ENCODE measurements at regions not wholly inside any gene's neighbourhood (a gene's known extent, or its start where the extent isn't known, plus 50 kb on each side); places are given as distances from the start of the nearest gene placed in this dataset.

DNA sequence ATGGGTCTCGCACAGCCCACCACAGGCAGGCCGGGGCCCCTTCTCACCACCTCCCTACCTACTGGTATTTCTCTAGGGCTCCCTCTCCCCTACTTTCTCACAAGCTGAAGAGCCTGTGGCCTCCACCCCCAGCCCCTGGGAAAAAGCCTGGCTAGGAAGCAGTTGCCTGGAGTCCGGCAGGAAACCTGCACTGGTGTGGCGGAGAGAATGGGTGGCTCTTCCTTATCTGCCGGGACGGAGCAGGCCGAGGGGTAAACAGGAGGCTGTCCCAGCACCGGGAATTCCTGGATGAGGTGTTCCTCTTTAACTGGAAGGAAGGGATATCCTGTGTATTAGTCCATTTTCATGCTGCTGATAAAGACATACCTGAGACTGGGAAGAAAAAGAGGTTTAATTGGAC lies 125.8 kb downstream of the TLR5 start:
- Mint-ChIP-seq H3K27me3 (ENCODE audit: unreplicated experiment) (no peaks in the 10 kb centered on the region), H3K4me3 (ENCODE audit: low read depth, unreplicated experiment) (no peak overlapping the region), H3K4me1 (ENCODE audit: low read depth, unreplicated experiment) (no peaks in the 10 kb centered on the region), H3K27ac (ENCODE audit: unreplicated experiment) (no peak overlapping the region), H3K9me3 (ENCODE audit: low read depth, unreplicated experiment) (no peaks in the 10 kb centered on the region), H3K36me3 (ENCODE audit: insufficient read depth, unreplicated experiment) (no peaks in the 10 kb centered on the region)
- no TSS peak for BruUV-seq (replicated peaks)
- DNase-seq = no peak
- intact Hi-C loops (cut with micrococcal nuclease; ENCODE audit: unreplicated experiment) = no loop called here
- TF ChIP-seq, protein P1, sequence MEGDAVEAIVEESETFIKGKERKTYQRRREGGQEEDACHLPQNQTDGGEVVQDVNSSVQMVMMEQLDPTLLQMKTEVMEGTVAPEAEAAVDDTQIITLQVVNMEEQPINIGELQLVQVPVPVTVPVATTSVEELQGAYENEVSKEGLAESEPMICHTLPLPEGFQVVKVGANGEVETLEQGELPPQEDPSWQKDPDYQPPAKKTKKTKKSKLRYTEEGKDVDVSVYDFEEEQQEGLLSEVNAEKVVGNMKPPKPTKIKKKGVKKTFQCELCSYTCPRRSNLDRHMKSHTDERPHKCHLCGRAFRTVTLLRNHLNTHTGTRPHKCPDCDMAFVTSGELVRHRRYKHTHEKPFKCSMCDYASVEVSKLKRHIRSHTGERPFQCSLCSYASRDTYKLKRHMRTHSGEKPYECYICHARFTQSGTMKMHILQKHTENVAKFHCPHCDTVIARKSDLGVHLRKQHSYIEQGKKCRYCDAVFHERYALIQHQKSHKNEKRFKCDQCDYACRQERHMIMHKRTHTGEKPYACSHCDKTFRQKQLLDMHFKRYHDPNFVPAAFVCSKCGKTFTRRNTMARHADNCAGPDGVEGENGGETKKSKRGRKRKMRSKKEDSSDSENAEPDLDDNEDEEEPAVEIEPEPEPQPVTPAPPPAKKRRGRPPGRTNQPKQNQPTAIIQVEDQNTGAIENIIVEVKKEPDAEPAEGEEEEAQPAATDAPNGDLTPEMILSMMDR (IDR thresholded peaks at IDR 0.05; ENCODE audit: unreplicated experiment) = no peak
- CTCF ChIA-PET = no interaction called here

DNA sequence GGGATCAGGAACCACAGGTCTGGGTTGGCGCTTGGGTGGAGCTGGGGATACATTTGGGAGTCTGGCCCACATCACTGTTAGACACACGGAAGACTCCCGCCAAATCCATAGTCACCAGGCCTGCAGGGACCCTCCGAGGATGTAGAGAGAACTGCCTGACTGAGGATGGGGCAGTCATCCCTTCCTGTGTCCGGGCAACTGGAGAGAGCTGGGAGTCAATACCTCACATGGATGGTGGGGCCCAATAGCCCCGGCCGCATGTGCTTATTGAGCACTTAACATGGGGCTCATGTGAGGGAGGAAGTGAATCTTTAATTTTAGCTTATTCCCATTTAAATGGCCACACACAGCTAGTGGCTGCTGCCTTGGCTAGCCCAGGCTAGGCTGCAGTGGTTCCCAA lies 124.5 kb downstream of the TLR5 start:
- BruUV-seq (replicated peaks) = no TSS peak
- TF ChIP-seq, protein P1 (IDR thresholded peaks at IDR 0.05; ENCODE audit: unreplicated experiment) = no peak
- no peaks in the 10 kb centered on the region for H3K9me3 Mint-ChIP-seq (ENCODE audit: low read depth, unreplicated experiment)
- H3K36me3 Mint-ChIP-seq (ENCODE audit: insufficient read depth, unreplicated experiment) = no peaks in the 10 kb centered on the region
- DNase-seq = no peak
- no peaks in the 10 kb centered on the region for H3K4me1 Mint-ChIP-seq (ENCODE audit: low read depth, unreplicated experiment)
- intact Hi-C loops (cut with micrococcal nuclease; ENCODE audit: unreplicated experiment) = no loop called here
- CTCF ChIA-PET = no interaction called here
- no peaks in the 10 kb centered on the region for H3K27me3 Mint-ChIP-seq (ENCODE audit: unreplicated experiment)
- H3K27ac Mint-ChIP-seq (ENCODE audit: unreplicated experiment) = no peak overlapping the region
- no peak overlapping the region for H3K4me3 Mint-ChIP-seq (ENCODE audit: low read depth, unreplicated experiment)

DNA sequence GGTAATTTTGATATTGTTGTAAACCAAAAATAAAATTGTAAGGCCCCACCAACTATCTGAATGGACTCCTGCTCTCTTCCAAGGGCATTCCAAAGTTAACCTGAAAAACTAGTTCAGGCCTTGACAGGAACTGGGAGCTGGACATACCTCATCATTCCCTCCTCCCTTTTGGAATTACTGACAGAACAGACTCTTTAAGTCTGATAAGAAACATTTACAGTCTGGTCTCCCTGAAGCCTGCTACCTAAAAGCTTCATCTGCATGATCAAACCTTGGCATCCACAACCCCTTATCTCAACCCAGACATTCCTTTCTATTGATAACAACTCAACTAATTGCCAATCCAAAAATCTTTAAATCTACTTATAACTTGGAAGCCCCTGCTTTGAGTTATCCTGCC lies 123.8 kb downstream of the TLR5 start:
- H3K27me3 Mint-ChIP-seq (ENCODE audit: unreplicated experiment) = no peaks in the 10 kb centered on the region
- no peak overlapping the region for H3K27ac Mint-ChIP-seq (ENCODE audit: unreplicated experiment)
- TF ChIP-seq, protein P1 (IDR thresholded peaks at IDR 0.05; ENCODE audit: unreplicated experiment) = no peak
- CTCF ChIA-PET = no interaction called here
- H3K4me3 Mint-ChIP-seq (ENCODE audit: low read depth, unreplicated experiment) = no peak overlapping the region
- no peak for DNase-seq
- intact Hi-C loops (cut with micrococcal nuclease; ENCODE audit: unreplicated experiment) = no loop called here
- H3K9me3 Mint-ChIP-seq (ENCODE audit: low read depth, unreplicated experiment) = no peaks in the 10 kb centered on the region
- H3K36me3 Mint-ChIP-seq (ENCODE audit: insufficient read depth, unreplicated experiment) = no peaks in the 10 kb centered on the region
- no peaks in the 10 kb centered on the region for H3K4me1 Mint-ChIP-seq (ENCODE audit: low read depth, unreplicated experiment)
- BruUV-seq (replicated peaks) = no TSS peak

DNA sequence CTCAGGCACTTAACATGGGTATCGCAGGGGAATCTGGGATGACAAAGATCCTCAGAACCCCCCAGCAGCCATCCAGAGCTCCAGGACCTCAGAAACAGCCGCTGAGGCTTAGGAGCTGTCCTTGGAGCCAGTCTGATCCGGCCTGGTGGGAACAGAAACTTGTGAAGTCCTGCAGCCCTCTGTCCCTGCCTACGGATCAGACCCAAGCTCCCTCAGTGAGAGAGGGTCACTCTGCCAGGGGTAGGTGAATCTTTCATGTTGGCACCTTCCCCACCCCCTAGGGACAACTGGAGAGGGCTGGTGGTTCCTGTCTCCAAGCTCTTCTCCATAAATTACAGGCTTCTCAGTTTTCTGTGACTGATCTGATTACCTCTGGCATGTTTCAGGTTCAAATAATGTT lies 122.3 kb downstream of the TLR5 start:
- no peak overlapping the region for H3K27ac Mint-ChIP-seq (ENCODE audit: unreplicated experiment)
- DNase-seq = no peak
- no peaks in the 10 kb centered on the region for H3K27me3 Mint-ChIP-seq (ENCODE audit: unreplicated experiment)
- TF ChIP-seq, protein P1 (IDR thresholded peaks at IDR 0.05; ENCODE audit: unreplicated experiment) = no peak
- intact Hi-C loops (cut with micrococcal nuclease; ENCODE audit: unreplicated experiment) = no loop called here
- no peaks in the 10 kb centered on the region for H3K4me1 Mint-ChIP-seq (ENCODE audit: low read depth, unreplicated experiment)
- H3K9me3 Mint-ChIP-seq (ENCODE audit: low read depth, unreplicated experiment) = no peaks in the 10 kb centered on the region
- BruUV-seq (replicated peaks) = no TSS peak
- no peaks in the 10 kb centered on the region for H3K36me3 Mint-ChIP-seq (ENCODE audit: insufficient read depth, unreplicated experiment)
- CTCF ChIA-PET = no interaction called here
- no peak overlapping the region for H3K4me3 Mint-ChIP-seq (ENCODE audit: low read depth, unreplicated experiment)
